KMS-11 (cell line): ENCODE measurements at regions not wholly inside any gene's neighbourhood (a gene's known extent, or its start where the extent isn't known, plus 50 kb on each side); places are given as distances from the start of the nearest gene placed in this dataset.

ENCODE experiments used
- H2AFZ ChIP-seq: fragments of 200-600 bp; sonication (generic); 2 replicates; pipeline ENCODE4 v1.6.1; 2016; ENCODE audit warnings: antibody characterized with exemption, mixed run types, low read depth
- H3K27ac ChIP-seq: fragments of 200-600 bp; sonication (generic); 2 replicates; pipeline ENCODE4 v1.6.1; 2016; ENCODE audit warnings: mild to moderate bottlenecking, mixed run types
- H3K27me3 ChIP-seq: fragments of 200-600 bp; sonication (generic); 2 replicates; pipeline ENCODE4 v1.6.1; 2017; ENCODE audit warnings: mild to moderate bottlenecking, low read depth, mixed run types, moderate library complexity; ENCODE audit not compliant: insufficient read depth
- H3K36me3 ChIP-seq: fragments of 200-600 bp; sonication (generic); 2 replicates; pipeline ENCODE4 v1.6.1; 2017; ENCODE audit warnings: mild to moderate bottlenecking, mixed run types; ENCODE audit not compliant: insufficient read depth
- H3K4me1 ChIP-seq: fragments of 200-600 bp; sonication (generic); 2 replicates; pipeline ENCODE4 v1.6.1; 2016; ENCODE audit warnings: mild to moderate bottlenecking, low read depth, mixed run types; ENCODE audit not compliant: poor library complexity, severe bottlenecking
- H3K4me2 ChIP-seq: fragments of 200-600 bp; sonication (generic); 2 replicates; pipeline ENCODE4 v1.7.0; 2016; ENCODE audit warnings: mild to moderate bottlenecking, mixed run types
- H3K4me3 ChIP-seq: fragments of 200-600 bp; sonication (generic); IDR thresholded peaks from 2 replicates; pipeline ENCODE4 v1.6.1; 2017; ENCODE audit warnings: low read depth, low read length, mixed read lengths; ENCODE audit not compliant: insufficient read depth
- H3K79me2 ChIP-seq: fragments of 200-600 bp; sonication (generic); 2 replicates; pipeline ENCODE4 v1.6.1; 2016; ENCODE audit warnings: low read depth, mixed run types; ENCODE audit not compliant: insufficient read depth
- H3K9ac ChIP-seq: fragments of 200-600 bp; sonication (generic); 2 replicates; pipeline ENCODE4 v1.6.1; 2016; ENCODE audit warnings: mild to moderate bottlenecking, mixed run types
- H4K20me1 ChIP-seq: fragments of 200-600 bp; sonication (generic); 2 replicates; pipeline ENCODE4 v1.6.1; 2016; ENCODE audit warnings: mild to moderate bottlenecking, mixed run types; ENCODE audit not compliant: insufficient read depth
- CTCF ChIP-seq: fragments of 200-600 bp; sonication (generic); conservative IDR thresholded peaks from 2 replicates; pipeline ENCODE4 v1.6.1; 2017; ENCODE audit warnings: low read depth, mild to moderate bottlenecking, antibody characterized with exemption, low read length, moderate library complexity, mixed read lengths

- no peaks in the 10 kb centered on the region for H3K27me3 ChIP-seq
- no peaks in the 10 kb centered on the region for H3K4me1 ChIP-seq
- H4K20me1 ChIP-seq, result no peaks in the 10 kb centered on the region
- TF ChIP-seq CTCF, result no peak
- H3K36me3 ChIP-seq, result no peaks in the 10 kb centered on the region
- H2AFZ ChIP-seq, result no peak overlapping the region
- no peak overlapping the region for H3K4me2 ChIP-seq
- H3K9ac ChIP-seq, result no peak overlapping the region
- no peak overlapping the region for H3K27ac ChIP-seq
- H3K4me3 ChIP-seq, result no peak overlapping the region
- H3K79me2 ChIP-seq, result no peaks in the 10 kb centered on the region
These were observed 336.4 kb downstream of the CCER1 start for GRCh38 chr12:90618586-90618985.

- TF ChIP-seq CTCF, result no peak
- no peaks in the 10 kb centered on the region for H3K27me3 ChIP-seq
These were observed 343.1 kb downstream of the CCER1 start for GRCh38 chr12:90611891-90612290.

GRCh38 chr12:90611048-90611447 lies 343.9 kb downstream of the CCER1 start:
- Histone ChIP-seq H3K27ac (no peak overlapping the region), H3K79me2 (no peaks in the 10 kb centered on the region), H3K9ac (no peak overlapping the region), H2AFZ (no peak overlapping the region), H3K4me2 (no peak overlapping the region), H3K4me3 (no peak overlapping the region), H3K27me3 (no peaks in the 10 kb centered on the region), H3K36me3 (no peaks in the 10 kb centered on the region), H3K4me1 (no peaks in the 10 kb centered on the region), H4K20me1 (no peaks in the 10 kb centered on the region)
- no peak for TF ChIP-seq CTCF

More at GRCh38 chr12:90611891-90612290, 343.1 kb downstream of the CCER1 start:
- Histone ChIP-seq H4K20me1 (no peaks in the 10 kb centered on the region), H3K9ac (no peak overlapping the region), H3K4me3 (no peak overlapping the region), H3K4me1 (no peaks in the 10 kb centered on the region), H3K79me2 (no peaks in the 10 kb centered on the region), H3K36me3 (no peaks in the 10 kb centered on the region), H3K4me2 (no peak overlapping the region), H3K27ac (no peak overlapping the region), H2AFZ (no peak overlapping the region)

GRCh38 chr12:90593596-90594295 lies 361.2 kb downstream of the CCER1 start:
- Histone ChIP-seq H3K27me3 (no peaks in the 10 kb centered on the region), H4K20me1 (no peaks in the 10 kb centered on the region), H3K4me3 (no peak overlapping the region), H3K79me2 (no peaks in the 10 kb centered on the region), H3K27ac (no peak overlapping the region), H2AFZ (no peak overlapping the region), H3K4me2 (no peak overlapping the region), H3K36me3 (no peaks in the 10 kb centered on the region), H3K4me1 (no peaks in the 10 kb centered on the region), H3K9ac (no peak overlapping the region)
- no peak for TF ChIP-seq CTCF
